ENCODE measurements at regions not wholly inside any gene's neighbourhood (a gene's known extent, or its start where the extent isn't known, plus 50 kb on each side); places are given as distances from the start of the nearest gene placed in this dataset.

DNA sequence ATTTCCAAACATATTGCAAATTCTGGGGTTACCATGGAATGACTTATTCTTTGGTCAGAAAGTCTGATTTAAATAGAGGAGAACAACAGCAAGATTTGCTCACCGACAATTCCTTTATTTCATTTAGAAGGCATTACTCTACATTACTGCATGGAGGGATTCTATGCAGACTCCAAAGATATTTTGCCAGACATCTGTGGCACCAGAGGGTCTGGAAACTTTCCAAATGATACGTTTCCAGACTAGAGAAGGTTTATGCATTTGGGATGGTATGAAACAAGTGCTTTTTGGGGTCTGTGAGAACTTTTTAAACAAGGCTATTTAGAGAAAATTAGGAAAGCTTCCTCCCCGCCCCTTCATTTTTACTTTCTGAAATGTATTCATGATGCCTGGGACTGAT, 125.3 kb downstream of the SAMD9 start:
- WGBS, 5 donors: 68 to 91% (median 85%) methylated on average over 3 of the region's 3 CpGs

DNA sequence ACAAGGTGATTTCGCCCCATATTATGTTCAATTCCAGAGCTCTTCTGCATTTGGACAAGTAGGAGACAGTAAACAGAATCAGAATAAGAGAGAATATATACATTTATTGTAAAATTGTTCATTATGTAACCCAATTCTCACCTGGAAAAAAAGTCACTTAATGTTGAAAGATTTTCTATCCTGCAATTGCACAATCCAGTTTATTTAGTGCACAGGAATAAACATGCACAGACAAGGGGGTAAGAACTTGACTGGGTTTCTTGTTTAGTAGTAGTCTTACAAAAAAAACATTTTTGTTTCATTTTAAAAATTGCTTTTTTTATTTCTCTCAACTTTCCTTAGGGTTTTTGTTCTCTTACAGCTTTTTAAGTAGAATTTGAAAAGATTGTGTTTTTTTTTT, 126.6 kb downstream of the SAMD9 start:
- DNase-seq: no peak
- intact Hi-C loops (cut with DNase I; ENCODE audit: low total_unique reads): no loop called here
- H3K27me3 ChIP-seq (replicated peaks in 1 of 7): peaks cover 0 to 4% (median 0%) of the 10 kb centered on the region in 7 donors
- no peak overlapping the region for H3K27ac ChIP-seq
- no peaks in the 10 kb centered on the region for H3K9me3 ChIP-seq
- 80 to 98% (median 88%) methylated on average over 1 of the region's 1 CpG for WGBS, 5 donors
- no peaks in the 10 kb centered on the region for H3K36me3 ChIP-seq
- H3K4me1 ChIP-seq: no peaks in the 10 kb centered on the region
- H3K4me3 ChIP-seq: no peak overlapping the region
- TF ChIP-seq POLR2A (IDR thresholded peaks at IDR 0.05) (no peak), POLR2AphosphoS5 (IDR thresholded peaks at IDR 0.05) (no peak)
- TF ChIP-seq, protein P1, sequence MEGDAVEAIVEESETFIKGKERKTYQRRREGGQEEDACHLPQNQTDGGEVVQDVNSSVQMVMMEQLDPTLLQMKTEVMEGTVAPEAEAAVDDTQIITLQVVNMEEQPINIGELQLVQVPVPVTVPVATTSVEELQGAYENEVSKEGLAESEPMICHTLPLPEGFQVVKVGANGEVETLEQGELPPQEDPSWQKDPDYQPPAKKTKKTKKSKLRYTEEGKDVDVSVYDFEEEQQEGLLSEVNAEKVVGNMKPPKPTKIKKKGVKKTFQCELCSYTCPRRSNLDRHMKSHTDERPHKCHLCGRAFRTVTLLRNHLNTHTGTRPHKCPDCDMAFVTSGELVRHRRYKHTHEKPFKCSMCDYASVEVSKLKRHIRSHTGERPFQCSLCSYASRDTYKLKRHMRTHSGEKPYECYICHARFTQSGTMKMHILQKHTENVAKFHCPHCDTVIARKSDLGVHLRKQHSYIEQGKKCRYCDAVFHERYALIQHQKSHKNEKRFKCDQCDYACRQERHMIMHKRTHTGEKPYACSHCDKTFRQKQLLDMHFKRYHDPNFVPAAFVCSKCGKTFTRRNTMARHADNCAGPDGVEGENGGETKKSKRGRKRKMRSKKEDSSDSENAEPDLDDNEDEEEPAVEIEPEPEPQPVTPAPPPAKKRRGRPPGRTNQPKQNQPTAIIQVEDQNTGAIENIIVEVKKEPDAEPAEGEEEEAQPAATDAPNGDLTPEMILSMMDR (IDR thresholded peaks at IDR 0.05 in 8 of 11, conservative IDR thresholded peaks at IDR 0.05 in 3 of 11): no peak

More for the DNA sequence above, 125.3 kb downstream of the SAMD9 start:
- H3K27me3 ChIP-seq (replicated peaks in 1 of 7): peaks cover 0 to 4% (median 0%) of the 10 kb centered on the region in 7 donors
- no peaks in the 10 kb centered on the region for H3K36me3 ChIP-seq
- no peak overlapping the region for H3K4me3 ChIP-seq
- H3K9me3 ChIP-seq: no peaks in the 10 kb centered on the region
- intact Hi-C loops (cut with DNase I; ENCODE audit: low total_unique reads): no loop called here
- TF ChIP-seq POLR2AphosphoS5 (IDR thresholded peaks at IDR 0.05): no peak
- TF ChIP-seq, protein P1 (IDR thresholded peaks at IDR 0.05 in 8 of 11, conservative IDR thresholded peaks at IDR 0.05 in 3 of 11): no peak
- TF ChIP-seq POLR2A (IDR thresholded peaks at IDR 0.05): no peak
- DNase-seq: no peak
- H3K27ac ChIP-seq: no peak overlapping the region
- no peaks in the 10 kb centered on the region for H3K4me1 ChIP-seq

DNA sequence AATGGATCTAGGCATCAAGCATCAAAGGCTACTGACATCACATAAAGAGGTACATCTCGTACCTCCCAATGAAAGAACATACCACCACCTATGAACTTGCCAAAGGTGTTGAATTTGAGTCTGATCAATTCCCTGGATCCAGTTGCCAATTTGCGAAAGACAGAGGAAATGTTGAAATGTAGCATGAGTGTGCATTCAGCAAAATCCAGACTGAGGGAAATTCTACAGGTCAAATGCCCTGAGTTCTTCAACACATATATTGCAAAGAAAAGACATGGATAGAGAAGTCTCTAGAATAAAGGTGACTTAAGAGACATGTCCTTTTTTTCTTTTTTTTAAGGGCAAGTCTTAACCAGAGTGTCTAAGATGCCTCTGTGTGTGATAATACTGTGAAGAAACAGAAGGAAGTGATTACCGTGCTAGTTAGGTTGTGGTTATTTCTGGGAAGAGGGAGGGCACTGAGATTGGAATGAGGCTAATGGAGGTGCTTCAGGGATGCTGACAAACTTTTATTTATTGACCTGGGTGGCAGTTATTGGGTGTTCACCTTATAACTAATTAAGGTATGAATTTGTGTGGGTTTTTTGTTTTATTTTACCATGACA, 128.7 kb downstream of the SAMD9 start:
- no peak overlapping the region for H3K4me3 ChIP-seq
- intact Hi-C loops (cut with DNase I; ENCODE audit: low total_unique reads): no loop called here
- no peaks in the 10 kb centered on the region for H3K36me3 ChIP-seq
- H3K4me1 ChIP-seq: no peaks in the 10 kb centered on the region
- no peaks in the 10 kb centered on the region for H3K9me3 ChIP-seq
- no peak overlapping the region for H3K27ac ChIP-seq
- TF ChIP-seq POLR2AphosphoS5 (IDR thresholded peaks at IDR 0.05): no peak
- TF ChIP-seq POLR2A (IDR thresholded peaks at IDR 0.05): no peak
- TF ChIP-seq, protein P1 (IDR thresholded peaks at IDR 0.05 in 8 of 11, conservative IDR thresholded peaks at IDR 0.05 in 3 of 11): no peak
- 44 to 63% (median 54%) methylated on average over 3 of the region's 3 CpGs for WGBS, 5 donors
- no peaks in the 10 kb centered on the region for H3K27me3 ChIP-seq (replicated peaks in 1 of 7)
- no peak for DNase-seq

DNA sequence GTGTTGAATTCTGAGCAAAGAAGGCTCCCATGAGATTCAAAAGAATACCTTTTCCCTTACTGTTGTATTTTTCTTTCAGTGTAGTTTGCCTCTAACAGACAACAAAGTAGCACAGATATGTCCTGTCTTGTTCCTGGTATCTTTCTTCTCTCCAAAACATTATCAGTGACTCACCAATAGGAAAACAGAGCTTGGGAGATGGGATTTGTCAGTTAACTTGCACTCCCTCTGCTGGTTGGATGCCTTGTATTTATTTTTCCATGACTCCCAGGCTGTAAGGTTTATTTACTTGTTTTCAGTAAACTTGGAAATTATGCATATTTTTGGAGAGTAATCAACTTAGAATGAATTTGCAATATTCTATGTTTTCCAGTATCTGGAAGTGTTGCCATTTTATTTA, 129.7 kb downstream of the SAMD9 start:
- H3K36me3 ChIP-seq: no peaks in the 10 kb centered on the region
- TF ChIP-seq, protein P1 (IDR thresholded peaks at IDR 0.05 in 8 of 11, conservative IDR thresholded peaks at IDR 0.05 in 3 of 11): peak in 3 of 11 experiments; percentile 17 to 24 (median 22)
- no peak for TF ChIP-seq POLR2AphosphoS5 (IDR thresholded peaks at IDR 0.05)
- H3K9me3 ChIP-seq: no peaks in the 10 kb centered on the region
- intact Hi-C loops (cut with DNase I; ENCODE audit: low total_unique reads): no loop called here
- H3K27ac ChIP-seq: no peak overlapping the region
- H3K4me1 ChIP-seq: no peaks in the 10 kb centered on the region
- H3K4me3 ChIP-seq: no peak overlapping the region
- no peaks in the 10 kb centered on the region for H3K27me3 ChIP-seq (replicated peaks in 1 of 7)
- DNase-seq: no peak
